Epithelial cell of esophagus (primary cell): ENCODE measurements at regions not wholly inside any gene's neighbourhood (a gene's known extent, or its start where the extent isn't known, plus 50 kb on each side); places are given as distances from the start of the nearest gene placed in this dataset.
A peak's percentile ranks its signal among the peaks of the same experiment; 100 is the strongest.

Experiments used
- DNase-seq: peaks from one replicate; pipeline ENCODE4 v3.0.0; 2010; ENCODE audit warnings: low read depth
- H3K4me3 ChIP-seq: 2 replicates; pipeline ENCODE4 v1.5.1; 2011; ENCODE audit warnings: mild to moderate bottlenecking, low read length, control low read depth
- TF ChIP-seq, protein P1 (sequence below): IDR thresholded peaks from 2 replicates; pipeline ENCODE4 v1.5.1; 2011; ENCODE audit warnings: low read depth, mild to moderate bottlenecking, low read length, control low read depth, inconsistent platforms; ENCODE audit not compliant: insufficient read depth; ENCODE audit errors: missing control alignments

- TF ChIP-seq, protein P1, sequence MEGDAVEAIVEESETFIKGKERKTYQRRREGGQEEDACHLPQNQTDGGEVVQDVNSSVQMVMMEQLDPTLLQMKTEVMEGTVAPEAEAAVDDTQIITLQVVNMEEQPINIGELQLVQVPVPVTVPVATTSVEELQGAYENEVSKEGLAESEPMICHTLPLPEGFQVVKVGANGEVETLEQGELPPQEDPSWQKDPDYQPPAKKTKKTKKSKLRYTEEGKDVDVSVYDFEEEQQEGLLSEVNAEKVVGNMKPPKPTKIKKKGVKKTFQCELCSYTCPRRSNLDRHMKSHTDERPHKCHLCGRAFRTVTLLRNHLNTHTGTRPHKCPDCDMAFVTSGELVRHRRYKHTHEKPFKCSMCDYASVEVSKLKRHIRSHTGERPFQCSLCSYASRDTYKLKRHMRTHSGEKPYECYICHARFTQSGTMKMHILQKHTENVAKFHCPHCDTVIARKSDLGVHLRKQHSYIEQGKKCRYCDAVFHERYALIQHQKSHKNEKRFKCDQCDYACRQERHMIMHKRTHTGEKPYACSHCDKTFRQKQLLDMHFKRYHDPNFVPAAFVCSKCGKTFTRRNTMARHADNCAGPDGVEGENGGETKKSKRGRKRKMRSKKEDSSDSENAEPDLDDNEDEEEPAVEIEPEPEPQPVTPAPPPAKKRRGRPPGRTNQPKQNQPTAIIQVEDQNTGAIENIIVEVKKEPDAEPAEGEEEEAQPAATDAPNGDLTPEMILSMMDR: no peak
- DNase-seq: no peak
Observed at GRCh38 chr9:90259311-90260246, 383.0 kb downstream of the DIRAS2 start.

GRCh38 chr9:90261698-90262097 lies 380.9 kb downstream of the DIRAS2 start:
- peak; percentile 3 for DNase-seq
- TF ChIP-seq, protein P1: no peak
- no peak overlapping the region for H3K4me3 ChIP-seq

More at GRCh38 chr9:90259311-90260246, 383.0 kb downstream of the DIRAS2 start:
- no peak overlapping the region for H3K4me3 ChIP-seq

GRCh38 chr9:90268613-90269012 lies 374.0 kb downstream of the DIRAS2 start:
- DNase-seq: no peak
- TF ChIP-seq, protein P1: no peak
- H3K4me3 ChIP-seq: no peak overlapping the region

GRCh38 chr9:90271707-90272106 lies 370.9 kb downstream of the DIRAS2 start:
- H3K4me3 ChIP-seq: no peak overlapping the region
- DNase-seq: no peak
- TF ChIP-seq, protein P1: no peak

DNA sequence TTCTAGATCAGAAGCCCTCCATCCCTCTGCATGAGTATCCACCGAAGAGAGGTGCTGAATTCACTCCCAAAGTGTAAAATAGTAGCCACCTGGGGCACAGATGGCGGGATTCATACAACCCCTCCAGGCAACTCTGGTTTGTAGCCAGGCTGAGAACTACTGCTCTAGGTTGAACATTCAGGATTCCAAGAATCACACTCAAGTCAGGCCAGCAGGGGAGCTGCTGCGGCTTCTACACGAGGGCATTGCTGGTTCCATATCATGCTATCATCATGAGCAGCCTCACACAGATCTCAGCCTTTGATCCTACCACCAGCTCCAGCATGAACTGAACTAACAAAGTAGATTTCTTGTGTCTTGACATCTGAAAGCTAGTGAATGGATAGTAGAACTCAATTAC lies 367.9 kb downstream of the DIRAS2 start:
- DNase-seq: no peak

DNA sequence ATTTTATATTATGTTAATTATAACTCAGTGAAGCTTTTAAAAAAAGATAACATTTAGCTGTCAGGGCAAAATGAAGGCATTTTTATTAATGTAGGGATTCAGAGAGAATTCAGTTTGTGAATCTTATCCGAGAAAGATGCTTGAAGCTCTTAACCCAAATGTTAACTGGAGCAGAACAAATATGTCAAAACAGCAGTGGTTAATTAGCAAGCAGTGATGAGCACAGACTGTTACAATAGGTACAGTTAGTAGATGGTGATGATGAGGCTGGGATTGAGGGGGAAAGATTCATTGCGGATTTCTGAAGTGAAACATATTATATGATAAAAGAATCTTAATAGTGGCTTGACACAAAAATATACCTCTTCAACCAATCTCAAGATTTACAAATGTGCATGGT lies 356.7 kb downstream of the DIRAS2 start:
- H3K4me3 ChIP-seq: no peak overlapping the region
- no peak for DNase-seq
- TF ChIP-seq, protein P1: no peak

More for the DNA sequence above, 367.9 kb downstream of the DIRAS2 start:
- TF ChIP-seq, protein P1: no peak
- no peak overlapping the region for H3K4me3 ChIP-seq
